ENCODE measurements at regions not wholly inside any gene's neighbourhood (a gene's known extent, or its start where the extent isn't known, plus 50 kb on each side); places are given as distances from the start of the nearest gene placed in this dataset.
"Not testable (repeated sequence)": the region's sequence is repeated elsewhere in the genome, so short reads cannot be mapped to it uniquely, and the experiment has no call there.

DNA sequence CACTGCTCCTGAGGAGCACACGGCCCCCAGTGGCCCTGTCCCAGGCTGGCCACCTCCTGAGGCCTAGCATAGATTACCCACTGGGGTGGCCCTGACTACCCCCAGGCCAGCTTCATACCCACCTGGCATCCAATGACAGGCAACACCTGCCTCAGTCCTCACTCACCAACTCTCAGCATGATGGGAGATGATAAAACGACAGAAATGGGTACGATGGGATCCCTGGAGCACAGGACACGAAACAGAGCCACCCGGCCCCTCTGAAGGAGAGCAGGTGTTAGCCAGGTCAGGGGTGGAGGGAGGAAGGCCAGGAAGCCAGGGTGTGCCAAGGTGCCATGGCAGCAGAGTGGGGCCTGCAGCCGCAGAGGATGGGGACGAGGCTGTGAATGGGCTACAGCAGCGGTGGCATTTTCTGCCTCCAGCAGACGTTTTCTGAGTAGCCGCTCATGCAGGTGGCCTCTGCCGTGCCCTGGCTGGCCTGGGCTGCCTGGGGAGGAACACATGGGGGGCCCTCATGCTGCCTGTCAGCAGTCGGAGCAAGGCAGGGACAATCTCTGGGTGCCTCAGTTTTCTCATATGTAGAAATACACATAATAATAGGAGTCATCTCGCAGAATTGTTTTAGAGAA lies 50.2 kb upstream of the FGF3 start:
- DNase-seq: no peak

DNA sequence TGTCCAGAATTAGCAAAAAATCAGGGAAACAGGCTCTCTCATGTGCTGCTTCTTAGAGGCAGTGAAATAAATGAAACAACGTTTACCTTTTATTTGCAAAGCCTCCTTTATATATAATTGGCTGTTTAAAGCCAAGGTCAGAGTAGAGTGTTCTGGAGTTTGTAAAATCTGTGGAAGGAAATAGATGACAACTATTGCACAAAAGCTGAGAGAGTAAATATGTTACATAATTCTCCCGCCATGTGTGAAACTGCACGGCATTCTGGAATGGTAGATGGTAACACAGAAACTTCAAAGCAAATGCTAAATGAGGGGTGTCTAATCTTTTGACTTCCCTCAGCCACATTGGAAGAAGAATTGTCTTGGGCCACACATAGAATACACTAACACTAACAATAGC lies 51.5 kb upstream of the FGF3 start:
- peak in 1 of 4 experiments; percentile 14 for DNase-seq

DNA sequence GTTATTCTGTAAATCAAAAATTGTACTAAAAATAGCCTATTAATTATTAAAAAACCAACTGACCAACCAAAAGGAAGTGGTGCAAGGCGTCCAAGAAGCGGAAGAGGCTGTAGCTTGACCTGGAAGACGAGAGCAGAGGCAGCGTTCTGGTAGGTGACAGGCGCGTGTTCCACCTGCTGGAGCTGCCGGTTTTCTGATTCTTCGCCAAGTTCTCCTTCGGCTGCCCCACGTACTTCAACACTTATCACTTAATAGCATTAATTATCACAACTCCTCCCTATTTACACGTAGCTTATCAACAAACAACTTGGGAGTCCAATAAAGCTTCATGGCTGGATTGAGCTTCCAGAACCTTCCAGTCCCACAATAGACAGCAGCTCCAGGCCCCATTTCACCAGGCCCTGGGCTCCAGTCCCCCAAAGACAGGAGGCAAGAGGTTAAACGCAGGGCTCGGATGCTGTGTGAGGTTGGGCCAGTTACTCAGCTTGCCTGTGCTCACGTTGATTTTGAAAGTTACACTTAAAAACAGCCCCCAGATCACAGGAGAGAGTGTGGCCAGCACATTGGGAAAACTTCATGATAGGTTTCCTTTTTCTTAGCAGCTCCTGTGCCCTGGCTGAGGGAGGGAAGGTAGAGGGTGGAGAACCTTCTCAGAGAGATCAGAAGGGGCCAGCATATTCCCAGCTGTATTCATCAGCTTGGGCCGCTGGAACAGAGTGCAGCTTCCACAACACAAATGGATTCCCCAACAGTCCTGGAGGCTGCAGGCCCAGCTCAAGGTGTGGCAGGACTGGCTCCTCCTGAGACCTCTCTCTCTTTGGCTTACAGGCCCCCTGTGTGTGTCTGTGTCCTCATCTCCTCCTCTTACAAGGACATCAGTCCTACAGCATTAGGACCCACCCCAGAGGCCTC lies 54.2 kb upstream of the FGF3 start:
- no peak for DNase-seq

DNA sequence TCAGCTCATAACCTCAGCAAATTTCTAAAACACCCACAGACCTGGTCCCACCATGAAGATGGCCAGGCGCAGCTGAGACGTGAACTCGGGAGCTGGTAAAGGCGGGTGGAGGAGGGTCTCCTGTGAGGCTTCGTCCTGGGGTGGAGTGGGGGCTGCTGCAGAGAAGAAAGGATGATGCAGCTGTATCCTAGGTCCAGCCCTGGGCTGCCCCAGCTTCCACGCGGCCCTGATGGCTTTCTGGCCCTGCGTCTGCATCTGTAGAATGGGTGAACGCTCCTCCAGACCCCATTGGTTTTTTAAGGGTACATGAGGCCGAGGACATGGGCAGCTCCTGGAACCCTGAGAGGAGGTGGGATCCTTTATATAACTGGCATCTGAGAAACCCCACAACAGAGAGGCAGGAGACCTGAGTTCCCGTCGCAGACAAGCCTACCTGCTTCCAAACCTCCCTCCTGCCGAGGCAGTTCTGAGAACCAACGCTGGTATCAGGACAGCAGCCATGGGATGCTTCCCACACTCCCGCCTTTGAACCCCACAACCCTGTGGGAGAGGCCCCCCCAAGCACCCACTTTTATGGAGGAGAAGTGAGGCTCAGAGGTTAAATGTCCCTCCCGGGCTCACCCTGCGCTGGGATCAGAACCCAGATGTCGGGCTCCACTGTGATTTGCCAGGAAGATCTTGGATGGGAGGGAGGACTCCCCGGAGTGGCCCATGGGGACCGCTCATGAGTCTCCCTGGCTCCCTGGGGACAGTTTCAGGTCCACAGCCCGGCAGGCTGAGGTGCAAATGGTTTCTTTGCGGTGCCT lies 55.2 kb upstream of the FGF3 start:
- no peak for DNase-seq

DNA sequence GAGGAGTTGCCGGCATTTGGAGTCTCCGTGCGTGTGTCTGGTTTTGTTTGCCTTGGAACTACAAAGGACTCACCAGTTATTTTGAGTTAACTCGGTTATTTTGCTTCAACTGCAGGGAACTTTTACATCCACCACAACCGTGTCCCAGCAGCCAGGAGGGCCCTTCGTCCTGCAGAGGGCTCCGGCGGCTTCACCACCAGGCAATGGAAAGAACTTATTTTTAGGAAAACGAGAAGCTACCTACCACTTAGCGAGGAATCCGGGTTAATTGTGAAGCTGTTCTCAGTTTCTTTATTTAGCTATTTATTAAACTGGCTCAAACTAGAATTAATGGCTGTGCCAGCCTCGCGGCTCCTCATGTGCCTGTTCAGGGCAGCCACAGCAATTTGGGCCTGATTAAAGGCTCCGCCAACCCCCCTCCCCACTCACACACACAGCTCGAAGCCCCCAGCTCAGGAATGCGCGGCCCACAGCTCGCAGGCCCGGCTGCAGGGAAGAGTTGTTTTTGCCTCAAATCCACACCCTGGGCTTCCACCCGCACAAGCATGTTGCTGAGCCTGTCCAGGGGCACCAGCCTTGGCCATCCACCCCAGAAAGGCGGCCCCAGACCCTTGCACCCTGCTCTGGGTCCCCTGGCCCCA lies 55.9 kb upstream of the FGF3 start:
- DNase-seq: no peak

DNA sequence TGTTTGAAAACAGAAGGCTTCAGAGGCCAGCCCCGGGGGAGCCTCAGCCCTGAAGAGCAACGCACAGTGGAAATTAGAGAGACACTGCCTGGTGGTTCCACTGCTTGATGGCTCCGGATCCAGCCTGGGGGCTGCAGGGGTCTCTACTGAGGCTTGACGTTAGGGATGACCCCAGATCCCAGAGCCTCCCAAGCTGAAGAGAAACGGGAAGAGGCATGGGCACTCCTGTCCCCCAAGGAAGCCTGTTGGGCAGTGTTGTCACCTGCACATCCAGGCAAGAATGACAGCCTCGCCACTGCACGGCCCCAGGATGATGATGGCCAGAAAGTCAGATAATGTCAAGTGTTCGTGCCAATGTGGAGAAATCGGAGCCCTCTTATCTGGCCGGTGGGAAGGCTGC lies 56.8 kb upstream of the FGF3 start:
- DNase-seq: no peak

DNA sequence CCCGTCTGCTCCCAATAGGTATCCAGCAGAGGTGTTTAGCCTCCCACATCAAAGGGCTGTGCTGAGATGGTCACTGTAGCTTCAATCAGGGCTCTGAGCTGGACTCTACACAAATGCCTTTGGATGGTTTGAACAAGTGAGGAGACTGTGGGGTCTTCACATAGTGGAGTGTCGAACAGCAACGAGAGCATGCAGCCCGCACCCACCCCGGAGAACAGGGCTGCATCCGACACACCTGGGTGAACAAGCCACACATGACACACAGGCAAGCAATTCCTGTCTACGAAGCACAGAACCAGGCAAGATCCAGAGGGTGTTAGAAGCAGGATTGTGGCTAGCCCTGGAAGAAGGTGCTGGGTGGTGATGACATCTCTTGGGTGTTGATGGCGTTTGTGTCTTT lies 58.0 kb upstream of the FGF3 start:
- no peak for DNase-seq

DNA sequence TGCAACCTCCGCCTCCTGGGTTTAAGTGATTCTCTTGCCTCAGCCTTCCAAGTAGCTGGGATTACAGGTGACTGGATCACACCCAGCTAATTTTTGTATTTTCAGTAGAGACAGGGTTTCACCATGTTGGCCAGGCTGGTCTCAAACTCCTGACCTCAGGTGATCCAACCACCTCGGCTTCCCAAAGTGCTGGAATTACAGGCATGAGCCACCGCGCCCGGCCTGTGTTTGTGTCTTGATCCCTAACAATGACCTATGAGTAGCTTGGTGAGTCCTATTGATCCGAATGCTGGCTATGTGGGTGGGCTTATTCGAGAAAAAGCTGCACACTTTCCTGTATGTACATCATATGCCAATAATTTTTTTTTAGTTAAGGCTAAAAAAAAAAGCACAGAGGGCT lies 58.5 kb upstream of the FGF3 start:
- DNase-seq: not testable (repeated sequence)

DNA sequence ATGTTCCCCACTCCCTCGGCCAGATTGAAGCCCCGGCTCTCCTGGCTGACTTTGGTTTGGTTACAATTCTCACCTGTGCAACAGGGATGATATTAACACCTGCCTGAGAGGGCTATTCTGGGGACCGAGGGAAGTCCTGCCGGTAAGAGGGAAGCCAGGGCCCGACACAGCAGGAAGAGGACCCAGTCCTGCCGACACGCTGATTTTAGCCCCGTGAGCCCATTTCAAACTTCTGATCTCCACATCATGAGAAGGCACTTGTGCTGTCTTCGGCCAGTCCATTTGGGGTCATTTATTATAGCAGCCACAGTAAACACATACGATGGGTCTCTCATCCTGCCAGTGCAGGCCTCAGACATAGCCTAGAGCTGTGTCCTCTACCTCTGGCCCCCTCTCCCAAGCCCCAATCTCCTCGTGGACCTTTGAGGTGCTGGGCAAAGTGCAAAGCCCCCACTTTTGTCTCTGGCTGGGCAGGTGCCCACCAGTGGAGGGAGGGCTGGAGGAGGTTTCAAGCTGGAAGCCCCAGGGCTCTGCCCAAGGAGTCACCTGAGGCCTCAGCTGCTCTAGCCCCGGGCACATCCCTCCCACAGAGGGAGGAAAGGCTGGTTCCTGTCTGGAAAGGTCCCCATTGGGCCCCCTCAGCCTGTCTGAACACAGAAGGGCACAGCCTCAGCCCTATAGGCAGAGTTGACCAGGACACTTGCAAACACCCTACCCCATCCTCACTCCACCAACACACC lies 59.1 kb upstream of the FGF3 start:
- DNase-seq: no peak

DNA sequence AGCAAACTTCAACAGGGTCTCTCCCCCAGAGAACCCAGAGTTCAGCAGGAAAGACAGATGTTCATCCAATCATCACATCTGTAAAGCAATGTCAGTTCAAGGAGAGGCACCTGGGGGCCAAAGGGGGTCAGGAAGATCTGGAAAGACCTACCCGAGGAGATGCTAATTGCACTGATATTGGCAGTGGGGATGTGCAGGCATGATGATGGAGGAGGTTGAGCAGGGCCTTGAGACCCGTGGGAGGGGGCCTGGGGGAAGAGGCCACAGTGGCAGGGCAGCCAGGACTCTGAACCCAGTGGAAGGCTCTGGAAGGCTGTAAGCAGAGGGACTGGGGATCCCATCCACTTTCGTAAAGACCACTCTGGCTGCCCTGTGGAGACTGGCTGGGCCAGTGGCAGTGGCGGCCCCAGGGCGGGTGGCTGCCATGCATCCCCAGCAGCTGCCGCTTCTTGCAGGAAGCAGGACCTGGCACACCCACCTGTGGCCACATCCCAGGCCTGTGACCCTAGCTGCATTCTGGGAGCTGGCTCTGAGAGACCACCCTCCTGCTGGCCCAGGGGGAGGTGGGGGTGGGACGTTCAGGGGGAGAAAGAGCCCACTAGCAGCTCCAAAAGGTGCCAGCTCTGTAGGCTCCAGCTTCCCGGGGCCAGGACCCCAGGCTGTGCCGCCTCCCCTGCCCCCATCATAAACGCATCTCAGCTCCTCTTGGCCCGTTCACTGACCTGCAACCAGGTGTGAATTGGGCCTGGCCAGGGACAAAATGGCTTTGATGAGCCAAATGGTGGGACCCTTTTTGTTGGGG lies 59.9 kb upstream of the FGF3 start:
- DNase-seq: no peak

DNA sequence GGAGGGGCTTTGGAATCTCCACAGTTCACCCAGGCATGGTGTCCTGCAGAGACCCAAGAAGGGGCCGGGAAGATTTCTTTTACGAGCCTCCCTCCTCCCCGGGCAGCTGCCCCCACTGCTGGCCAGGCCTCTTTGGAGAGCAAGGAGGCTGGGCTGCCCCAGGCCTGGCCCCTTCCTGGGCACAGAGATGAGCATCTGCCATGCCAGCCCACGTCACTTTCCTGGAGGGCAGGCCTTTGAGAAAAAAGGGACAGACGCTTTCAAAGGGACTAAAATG lies 60.5 kb upstream of the FGF3 start:
- no peak for DNase-seq

DNA sequence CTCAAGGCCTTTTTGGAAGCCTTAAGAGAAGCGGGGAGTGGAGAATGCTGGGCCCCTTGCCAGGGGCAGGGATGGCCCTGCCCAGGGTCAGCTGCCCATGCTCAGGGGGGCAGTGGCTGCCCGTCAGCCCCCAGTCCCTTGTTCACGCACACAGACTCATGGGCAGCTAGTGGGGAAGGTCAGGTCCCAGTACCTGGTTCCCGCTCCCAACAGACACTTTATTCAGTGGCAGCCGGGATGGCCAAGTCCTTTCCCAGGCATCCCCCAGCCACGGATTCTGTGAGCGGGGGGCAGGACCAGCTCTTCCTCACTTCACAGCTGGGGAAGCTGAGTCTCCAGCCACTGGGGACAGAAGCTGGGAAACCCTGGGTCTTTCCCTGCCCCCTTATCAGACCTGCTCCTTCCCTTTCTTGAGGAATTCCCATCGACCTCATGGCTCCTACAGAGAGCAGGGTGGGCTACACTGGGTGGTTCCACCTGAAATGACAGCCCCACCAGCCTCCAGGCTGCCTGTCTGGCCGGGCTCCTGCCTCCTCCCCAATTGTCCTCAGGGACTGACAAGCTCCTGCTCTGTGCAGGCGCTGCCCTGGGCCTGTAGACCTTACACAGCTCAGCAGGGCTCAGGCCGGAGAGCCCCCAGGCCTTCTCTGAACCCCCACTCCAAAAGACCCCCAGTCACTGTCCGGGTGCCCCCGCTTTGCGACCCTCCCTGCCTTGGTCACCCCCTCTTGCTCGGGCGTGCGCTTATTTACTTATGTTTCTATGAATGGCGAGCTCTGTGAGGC lies 61.0 kb upstream of the FGF3 start:
- DNase-seq: no peak

DNA sequence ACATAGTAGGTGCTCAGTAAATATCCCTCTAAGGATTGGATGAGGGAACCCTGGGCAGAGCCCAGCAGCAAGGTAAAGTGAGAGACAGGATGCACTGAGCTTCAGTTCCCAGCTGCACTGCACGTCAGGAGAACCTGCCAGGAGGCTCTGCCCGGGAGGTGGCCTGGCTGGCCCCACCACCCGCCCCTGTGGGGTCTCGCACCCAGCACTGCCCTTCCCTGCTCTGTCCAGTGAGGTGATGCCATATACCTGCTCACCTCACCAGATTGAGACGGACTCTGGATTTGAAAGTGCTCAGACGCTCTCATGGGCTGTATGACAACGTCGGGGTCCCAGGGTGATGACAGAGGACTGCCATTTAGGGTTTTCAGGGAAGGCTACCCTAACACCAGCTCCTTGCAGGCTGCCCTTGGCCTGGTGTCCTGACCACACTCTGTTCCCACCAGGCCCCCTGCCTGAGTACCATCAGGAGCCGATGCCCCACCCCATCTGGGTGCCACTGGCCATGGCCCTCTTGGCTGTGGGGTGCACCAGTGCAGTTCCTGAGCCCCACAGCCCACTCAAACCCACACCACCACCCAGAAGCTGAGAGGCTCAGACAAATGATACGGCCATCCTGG lies 61.7 kb upstream of the FGF3 start:
- DNase-seq: no peak

DNA sequence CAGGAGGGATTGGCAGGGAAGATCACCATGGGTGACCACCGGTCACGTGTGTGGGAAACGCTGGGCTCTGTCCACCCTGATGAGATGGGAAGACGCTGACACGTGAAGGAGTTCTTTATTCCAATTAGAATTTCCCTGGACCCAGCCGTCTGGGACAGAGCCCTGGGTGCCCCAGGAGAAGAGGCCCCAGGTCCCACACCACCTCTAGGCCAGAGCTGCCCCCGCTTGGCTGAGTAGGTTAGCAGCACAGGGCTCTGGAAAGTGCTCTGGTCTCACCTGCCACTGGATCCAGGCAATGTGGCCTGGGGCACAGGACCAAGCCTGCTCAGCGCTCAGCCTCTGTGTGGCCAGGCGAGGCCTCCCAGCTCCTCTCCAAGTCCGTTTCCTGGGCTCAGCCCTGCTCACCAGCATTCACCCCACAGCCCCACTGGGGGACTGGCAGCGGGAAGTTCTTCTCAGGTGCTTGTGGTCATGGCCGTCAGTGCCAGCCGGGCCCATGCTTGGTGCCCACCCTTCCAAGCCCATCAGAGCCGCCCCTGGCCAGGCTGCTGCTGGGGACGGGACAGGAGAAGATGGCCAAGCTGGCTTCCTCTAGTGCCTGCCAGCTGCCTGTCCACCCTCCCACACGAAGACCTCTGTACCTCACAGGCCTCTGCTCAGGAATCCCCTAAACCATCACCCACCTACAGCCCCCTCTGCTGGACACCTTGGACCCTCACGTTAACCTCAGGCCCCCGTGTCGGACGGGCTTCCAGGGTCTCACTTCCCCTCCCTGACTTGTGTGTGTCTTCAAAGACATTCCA lies 62.5 kb upstream of the FGF3 start:
- no peak for DNase-seq

DNA sequence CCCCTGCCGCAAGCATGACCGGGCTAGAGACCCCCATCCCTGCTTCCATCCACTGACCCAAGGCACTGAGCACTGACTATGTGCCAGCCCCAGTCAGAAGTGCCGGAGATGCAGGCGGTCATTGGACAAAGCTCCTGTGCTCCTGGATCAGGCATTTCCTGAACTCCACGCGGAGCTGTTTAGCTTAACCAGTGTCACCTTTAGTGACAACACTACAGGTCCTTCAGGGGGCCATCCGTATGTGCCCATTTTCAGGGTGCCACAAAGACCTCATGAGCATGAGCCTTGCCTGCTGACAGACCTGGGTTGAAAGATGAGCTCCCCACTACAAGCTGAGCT lies 63.0 kb upstream of the FGF3 start:
- DNase-seq: no peak

DNA sequence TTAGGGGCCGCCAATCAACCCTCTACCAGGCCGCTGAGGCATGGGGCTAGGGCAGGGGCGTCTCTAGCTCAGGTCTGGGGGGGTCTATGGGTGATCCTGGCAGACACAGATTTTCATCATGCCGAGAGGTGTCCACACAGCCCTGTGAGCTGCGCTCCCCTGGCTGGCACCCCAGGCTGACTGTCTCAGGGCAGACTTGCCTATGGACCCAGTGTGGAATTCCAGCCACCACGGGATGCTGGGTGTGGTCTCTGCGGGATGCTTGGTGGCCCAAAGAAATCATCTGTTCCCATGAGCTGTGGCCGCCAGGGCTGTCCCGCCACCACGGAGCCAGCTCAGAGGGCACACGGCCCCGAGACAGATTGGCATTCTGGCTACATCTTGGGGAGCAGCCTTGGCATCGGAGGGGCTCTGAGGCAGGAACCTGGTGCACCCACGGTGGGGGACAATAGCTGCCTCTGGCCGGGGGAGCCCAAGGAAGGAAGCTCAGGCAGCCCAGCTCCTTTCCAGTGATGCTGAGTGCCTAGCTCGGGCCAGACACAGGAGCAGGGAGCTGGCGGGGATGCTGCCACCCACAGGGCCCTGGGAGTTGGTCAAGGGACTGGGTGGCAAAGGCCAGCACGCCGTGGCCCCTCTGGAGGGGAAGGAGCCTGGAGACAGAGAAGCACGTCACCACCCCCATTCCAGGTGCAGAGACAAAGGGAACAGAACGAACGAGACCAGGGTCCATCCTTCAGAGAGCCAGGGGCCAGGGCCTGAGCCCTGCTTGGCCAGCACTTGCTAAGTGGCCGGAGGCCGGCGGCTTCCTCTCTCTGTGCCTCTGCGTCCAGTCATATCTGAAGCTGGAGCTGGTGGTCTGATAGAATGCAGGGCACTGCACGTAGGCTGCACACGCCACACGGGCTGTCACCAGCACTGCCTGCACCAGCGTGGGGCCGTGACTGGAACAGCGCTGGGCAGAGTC lies 64.4 kb upstream of the FGF3 start:
- DNase-seq: no peak

DNA sequence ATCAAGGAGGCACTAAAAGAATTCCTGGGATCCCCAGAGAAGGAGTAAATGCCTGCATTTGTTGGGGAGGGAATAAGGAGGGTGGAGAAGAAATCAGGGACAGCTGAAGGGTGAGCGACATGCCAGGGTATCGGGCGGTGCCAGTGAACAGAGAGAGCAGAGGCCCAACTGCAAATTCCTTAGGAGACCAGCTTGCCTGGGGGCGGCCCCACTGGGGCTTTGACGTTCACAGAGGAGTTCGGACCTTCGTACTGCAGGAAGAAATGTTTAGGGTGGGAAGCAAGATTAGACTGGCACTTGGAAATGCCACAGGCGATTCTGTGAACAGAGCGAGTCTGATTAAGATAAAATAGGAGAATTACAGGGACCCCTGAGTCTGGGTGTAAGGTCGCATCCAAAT lies 65.1 kb upstream of the FGF3 start:
- DNase-seq: no peak

DNA sequence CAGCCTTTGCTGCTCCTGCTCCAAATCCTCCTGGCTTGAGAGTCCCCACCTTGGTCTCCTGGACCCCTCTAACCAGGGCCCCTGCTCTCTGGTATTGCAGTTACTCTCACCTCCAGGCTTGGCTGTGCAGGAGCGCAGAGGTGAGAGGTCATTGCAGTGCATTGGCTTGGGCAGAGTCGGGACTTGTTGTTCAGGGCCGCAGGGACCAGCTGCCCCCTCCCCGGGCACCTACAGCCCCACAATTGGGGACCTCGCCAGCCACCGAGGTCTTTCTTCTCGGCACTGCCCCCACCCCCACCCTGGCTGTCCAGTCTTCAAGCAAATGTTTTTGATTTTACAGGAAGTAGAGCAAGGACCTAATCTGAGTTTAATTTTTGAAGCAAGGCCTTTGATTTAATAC lies 65.5 kb upstream of the FGF3 start:
- DNase-seq: no peak

Data from suppressor macrophage (primary cell).